K562 (cell line): ENCODE measurements at regions not wholly inside any gene's neighbourhood (a gene's known extent, or its start where the extent isn't known, plus 50 kb on each side); places are given as distances from the start of the nearest gene placed in this dataset.
"Not testable (repeated sequence)": the region's sequence is repeated elsewhere in the genome, so short reads cannot be mapped to it uniquely, and the experiment has no call there.

Experiments used
- CCAR2 ChIP-seq: fragments of 200-400 bp; formaldehyde crosslinking; IDR thresholded peaks from 2 replicates; pipeline ENCODE4 v1.6.1; 2017; ENCODE audit warnings: mild to moderate bottlenecking, low read depth, low read length
- PHTF2 ChIP-seq: fragments of 250-450 bp; sonication (Bioruptor Pico); IDR thresholded peaks from 2 replicates; pipeline ENCODE4 v1.5.0; 2021; ENCODE audit warnings: mild to moderate bottlenecking
- RAD21 ChIP-seq, 2 experiments: fragments of 250-450 bp in 1 of 2; fragments of 450-650 bp in 1 of 2; sonication (Bioruptor Pico) in 1 of 2; formaldehyde crosslinking in 1 of 2; IDR thresholded peaks in 1 of 2; conservative IDR thresholded peaks in 1 of 2; 2 replicates each; pipeline versions ENCODE4 v1.4.0 to v1.8.0; 2020 to 2022; ENCODE audit warnings: mild to moderate bottlenecking in 2 of 2, moderate library complexity in 1 of 2
- RAD51 ChIP-seq: fragments of 450-650 bp; IDR thresholded peaks from 2 replicates; pipeline ENCODE4 v1.7.1; 2016; ENCODE audit warnings: low read depth, mild to moderate bottlenecking, borderline replicate concordance
- SAFB ChIP-seq: fragments of 200-400 bp; formaldehyde crosslinking; IDR thresholded peaks from 2 replicates; pipeline ENCODE4 v1.6.1; 2017; ENCODE audit warnings: low read depth, low read length, borderline replicate concordance
- TAF1 ChIP-seq: IDR thresholded peaks from 2 replicates; pipeline ENCODE4 v1.6.1; 2011; ENCODE audit warnings: mild to moderate bottlenecking, low read length, moderate library complexity; ENCODE audit not compliant: insufficient read depth, control insufficient read depth, severe bottlenecking; ENCODE audit errors: extremely low read depth
- TF ChIP-seq, protein P1 (sequence below), 3 experiments: IDR thresholded peaks in 2 of 3; conservative IDR thresholded peaks in 1 of 3; 2 replicates each; pipeline ENCODE4 v1.5.1; 2011 to 2012; ENCODE audit warnings: low read length in 3 of 3, mild to moderate bottlenecking in 3 of 3, control low read depth in 2 of 3, improper control_type of control experiment in 1 of 3, inconsistent platforms in 1 of 3, low read depth in 1 of 3, mixed read lengths in 1 of 3, moderate library complexity in 1 of 3; ENCODE audit not compliant: insufficient read depth in 2 of 3
- TF ChIP-seq, protein P2 (sequence below): fragments of 450-650 bp; formaldehyde crosslinking; IDR thresholded peaks from 2 replicates; pipeline ENCODE4 v1.4.0; 2020; ENCODE audit warnings: mild to moderate bottlenecking, mixed read lengths
- TF ChIP-seq, protein P3 (sequence below): fragments of 250-450 bp; sonication (Bioruptor Pico); IDR thresholded peaks from 2 replicates; pipeline ENCODE4 v1.4.0; 2020; ENCODE audit warnings: mild to moderate bottlenecking
- TF ChIP-seq, protein P4 (sequence below): fragments of 250-450 bp; sonication (Bioruptor Pico); IDR thresholded peaks from 2 replicates; pipeline ENCODE4 v1.5.1; 2021; ENCODE audit warnings: mild to moderate bottlenecking

DNA sequence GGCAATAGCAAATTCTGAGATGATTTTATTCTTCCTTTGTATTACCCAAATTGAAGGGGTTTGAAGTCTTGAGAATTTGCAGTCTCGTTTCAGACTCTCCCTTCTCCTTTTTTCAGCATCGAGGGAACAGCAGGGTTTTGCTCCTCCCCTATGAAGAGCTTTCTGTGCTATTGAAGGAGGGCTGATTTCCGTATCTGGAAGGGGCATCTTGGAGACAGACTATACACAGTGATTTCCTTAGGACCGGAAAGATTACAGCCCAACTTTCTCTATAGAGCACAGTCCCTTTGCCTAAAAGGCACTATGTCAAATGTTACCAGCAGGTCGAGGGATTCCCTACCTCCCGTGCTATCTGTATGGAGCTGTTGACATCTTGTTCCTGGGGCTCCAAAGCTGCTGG, 50.2 kb upstream of the ZNF195 start:
- TF ChIP-seq, protein P1, sequence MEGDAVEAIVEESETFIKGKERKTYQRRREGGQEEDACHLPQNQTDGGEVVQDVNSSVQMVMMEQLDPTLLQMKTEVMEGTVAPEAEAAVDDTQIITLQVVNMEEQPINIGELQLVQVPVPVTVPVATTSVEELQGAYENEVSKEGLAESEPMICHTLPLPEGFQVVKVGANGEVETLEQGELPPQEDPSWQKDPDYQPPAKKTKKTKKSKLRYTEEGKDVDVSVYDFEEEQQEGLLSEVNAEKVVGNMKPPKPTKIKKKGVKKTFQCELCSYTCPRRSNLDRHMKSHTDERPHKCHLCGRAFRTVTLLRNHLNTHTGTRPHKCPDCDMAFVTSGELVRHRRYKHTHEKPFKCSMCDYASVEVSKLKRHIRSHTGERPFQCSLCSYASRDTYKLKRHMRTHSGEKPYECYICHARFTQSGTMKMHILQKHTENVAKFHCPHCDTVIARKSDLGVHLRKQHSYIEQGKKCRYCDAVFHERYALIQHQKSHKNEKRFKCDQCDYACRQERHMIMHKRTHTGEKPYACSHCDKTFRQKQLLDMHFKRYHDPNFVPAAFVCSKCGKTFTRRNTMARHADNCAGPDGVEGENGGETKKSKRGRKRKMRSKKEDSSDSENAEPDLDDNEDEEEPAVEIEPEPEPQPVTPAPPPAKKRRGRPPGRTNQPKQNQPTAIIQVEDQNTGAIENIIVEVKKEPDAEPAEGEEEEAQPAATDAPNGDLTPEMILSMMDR (IDR thresholded peaks at IDR 0.05 in 2 of 3, conservative IDR thresholded peaks at IDR 0.05 in 1 of 3; ENCODE audit: insufficient read depth in 2 of 3, low read depth in 1 of 3, low read length in 3 of 3): not testable (repeated sequence)
- not testable (repeated sequence) for TF ChIP-seq TAF1; PHTF2; SAFB; RAD51; CCAR2; RAD21 (CRISPR knock-in tag; conservative IDR thresholded peaks at IDR 0.05 in 1 of 2, IDR thresholded peaks at IDR 0.05 in 1 of 2)
- TF ChIP-seq, protein P2, sequence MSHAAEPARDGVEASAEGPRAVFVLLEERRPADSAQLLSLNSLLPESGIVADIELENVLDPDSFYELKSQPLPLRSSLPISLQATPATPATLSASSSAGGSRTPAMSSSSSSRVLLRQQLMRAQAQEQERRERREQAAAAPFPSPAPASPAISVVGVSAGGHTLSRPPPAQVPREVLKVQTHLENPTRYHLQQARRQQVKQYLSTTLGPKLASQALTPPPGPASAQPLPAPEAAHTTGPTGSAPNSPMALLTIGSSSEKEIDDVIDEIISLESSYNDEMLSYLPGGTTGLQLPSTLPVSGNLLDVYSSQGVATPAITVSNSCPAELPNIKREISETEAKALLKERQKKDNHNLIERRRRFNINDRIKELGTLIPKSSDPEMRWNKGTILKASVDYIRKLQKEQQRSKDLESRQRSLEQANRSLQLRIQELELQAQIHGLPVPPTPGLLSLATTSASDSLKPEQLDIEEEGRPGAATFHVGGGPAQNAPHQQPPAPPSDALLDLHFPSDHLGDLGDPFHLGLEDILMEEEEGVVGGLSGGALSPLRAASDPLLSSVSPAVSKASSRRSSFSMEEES: not testable (repeated sequence)
- TF ChIP-seq, protein P3, sequence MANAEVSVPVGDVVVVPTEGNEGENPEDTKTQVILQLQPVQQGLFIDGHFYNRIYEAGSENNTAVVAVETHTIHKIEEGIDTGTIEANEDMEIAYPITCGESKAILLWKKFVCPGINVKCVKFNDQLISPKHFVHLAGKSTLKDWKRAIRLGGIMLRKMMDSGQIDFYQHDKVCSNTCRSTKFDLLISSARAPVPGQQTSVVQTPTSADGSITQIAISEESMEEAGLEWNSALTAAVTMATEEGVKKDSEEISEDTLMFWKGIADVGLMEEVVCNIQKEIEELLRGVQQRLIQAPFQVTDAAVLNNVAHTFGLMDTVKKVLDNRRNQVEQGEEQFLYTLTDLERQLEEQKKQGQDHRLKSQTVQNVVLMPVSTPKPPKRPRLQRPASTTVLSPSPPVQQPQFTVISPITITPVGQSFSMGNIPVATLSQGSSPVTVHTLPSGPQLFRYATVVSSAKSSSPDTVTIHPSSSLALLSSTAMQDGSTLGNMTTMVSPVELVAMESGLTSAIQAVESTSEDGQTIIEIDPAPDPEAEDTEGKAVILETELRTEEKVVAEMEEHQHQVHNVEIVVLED (CRISPR knock-in tag): not testable (repeated sequence)
- TF ChIP-seq, protein P4, sequence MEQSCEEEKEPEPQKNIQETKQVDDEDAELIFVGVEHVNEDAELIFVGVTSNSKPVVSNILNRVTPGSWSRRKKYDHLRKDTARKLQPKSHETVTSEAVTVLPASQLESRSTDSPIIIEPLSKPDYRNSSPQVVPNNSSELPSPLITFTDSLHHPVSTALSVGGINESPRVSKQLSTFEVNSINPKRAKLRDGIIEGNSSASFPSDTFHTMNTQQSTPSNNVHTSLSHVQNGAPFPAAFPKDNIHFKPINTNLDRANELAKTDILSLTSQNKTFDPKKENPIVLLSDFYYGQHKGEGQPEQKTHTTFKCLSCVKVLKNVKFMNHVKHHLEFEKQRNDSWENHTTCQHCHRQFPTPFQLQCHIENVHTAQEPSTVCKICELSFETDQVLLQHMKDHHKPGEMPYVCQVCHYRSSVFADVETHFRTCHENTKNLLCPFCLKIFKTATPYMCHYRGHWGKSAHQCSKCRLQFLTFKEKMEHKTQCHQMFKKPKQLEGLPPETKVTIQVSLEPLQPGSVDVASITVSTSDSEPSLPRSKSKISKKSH (CRISPR knock-in tag): not testable (repeated sequence)
